GM18508 (cell line): ENCODE measurements at regions not wholly inside any gene's neighbourhood (a gene's known extent, or its start where the extent isn't known, plus 50 kb on each side); places are given as distances from the start of the nearest gene placed in this dataset.
"Not testable (repeated sequence)": the region's sequence is repeated elsewhere in the genome, so short reads cannot be mapped to it uniquely, and the experiment has no call there.

Source experiments
- ATAC-seq: cut with Tn5 transposase; IDR thresholded peaks from one replicate; pipeline ENCODE4 v1.9.1; 2021; ENCODE audit warnings: moderate number of reproducible peaks; ENCODE audit not compliant: insufficient read depth, unreplicated experiment

- ATAC-seq, result no peak
Measured at GRCh38 chr13:44680746-44681355, 104.7 kb upstream of the TSC22D1 start.

- no peak for ATAC-seq
Measured at GRCh38 chr13:44679597-44679996, 103.5 kb upstream of the TSC22D1 start.

GRCh38 chr13:44678197-44678596, 102.1 kb upstream of the TSC22D1 start:
- no peak for ATAC-seq

GRCh38 chr13:44676534-44676933, 100.4 kb upstream of the TSC22D1 start:
- ATAC-seq, result no peak

- ATAC-seq, result no peak
Measured at GRCh38 chr13:44669534-44669933, 93.4 kb upstream of the TSC22D1 start.

GRCh38 chr13:44668688-44669087, 92.6 kb upstream of the TSC22D1 start:
- ATAC-seq, result no peak

- ATAC-seq, result no peak
Measured at GRCh38 chr13:44667943-44668342, 91.8 kb upstream of the TSC22D1 start.

- not testable (repeated sequence) for ATAC-seq
Measured at GRCh38 chr13:44666538-44666937, 90.4 kb upstream of the TSC22D1 start.

- ATAC-seq, result no peak
Measured at GRCh38 chr13:44664308-44664707, 88.2 kb upstream of the TSC22D1 start.

GRCh38 chr13:44662515-44662914, 86.4 kb upstream of the TSC22D1 start:
- no peak for ATAC-seq

GRCh38 chr13:44661936-44662335, 85.8 kb upstream of the TSC22D1 start:
- no peak for ATAC-seq

GRCh38 chr13:44660050-44660449, 83.9 kb upstream of the TSC22D1 start:
- ATAC-seq, result no peak

- no peak for ATAC-seq
Measured at GRCh38 chr13:44652962-44653660, 77.0 kb upstream of the TSC22D1 start.

GRCh38 chr13:44652168-44652567, 76.0 kb upstream of the TSC22D1 start:
- ATAC-seq, result no peak

GRCh38 chr13:44651724-44652123, 75.6 kb upstream of the TSC22D1 start:
- ATAC-seq, result no peak

- no peak for ATAC-seq
Measured at GRCh38 chr13:44651209-44651608, 75.1 kb upstream of the TSC22D1 start.

GRCh38 chr13:44649834-44650233, 73.7 kb upstream of the TSC22D1 start:
- ATAC-seq, result no peak

GRCh38 chr13:44649104-44649428, 72.9 kb upstream of the TSC22D1 start:
- ATAC-seq, result no peak

GRCh38 chr13:44648392-44649103, 72.4 kb upstream of the TSC22D1 start:
- ATAC-seq, result no peak

GRCh38 chr13:44647560-44647959, 71.4 kb upstream of the TSC22D1 start:
- not testable (repeated sequence) for ATAC-seq

- no peak for ATAC-seq
Measured at GRCh38 chr13:44646044-44646443, 69.9 kb upstream of the TSC22D1 start.

- ATAC-seq, result no peak
Measured at GRCh38 chr13:44643256-44643655, 67.1 kb upstream of the TSC22D1 start.
